Neutrophil (primary cell): ENCODE measurements at regions not wholly inside any gene's neighbourhood (a gene's known extent, or its start where the extent isn't known, plus 50 kb on each side); places are given as distances from the start of the nearest gene placed in this dataset.

Source experiments
- H3K27ac ChIP-seq: fragments of 200-600 bp; sonication (generic); 2 replicates; pipeline ENCODE4 v1.5.1; 2016; ENCODE audit warnings: mild to moderate bottlenecking, moderate library complexity
- H3K27me3 ChIP-seq: fragments of 200-600 bp; sonication (generic); 2 replicates; pipeline ENCODE4 v1.6.0; 2016; ENCODE audit warnings: mild to moderate bottlenecking
- H3K36me3 ChIP-seq: fragments of 200-600 bp; sonication (generic); 2 replicates; pipeline ENCODE4 v1.5.1; 2017
- H3K4me1 ChIP-seq, 2 experiments: fragments of 200-600 bp in 1 of 2; sonication (generic) in 1 of 2; 1 replicate in 1 of 2; 2 replicates in 1 of 2; pipeline versions ENCODE4 v1.5.1 to v1.6.1; 2013 to 2016; ENCODE audit warnings: low read depth in 1 of 2, low read length in 1 of 2, mild to moderate bottlenecking in 1 of 2, moderate library complexity in 1 of 2; ENCODE audit not compliant: control insufficient read depth in 1 of 2, insufficient read depth in 1 of 2
- H3K4me3 ChIP-seq, 2 experiments: fragments of 200-600 bp in 1 of 2; sonication (generic) in 1 of 2; 1 replicate in 1 of 2; 2 replicates in 1 of 2; pipeline ENCODE4 v1.5.1; 2013 to 2016; ENCODE audit warnings: low read depth in 1 of 2, low read length in 1 of 2, mild to moderate bottlenecking in 1 of 2, moderate library complexity in 1 of 2
- H3K9me3 ChIP-seq: fragments of 200-600 bp; sonication (generic); 2 replicates; pipeline ENCODE4 v1.5.1; 2016
- TF ChIP-seq, protein P1 (sequence below): fragments of 200-600 bp; sonication (generic); IDR thresholded peaks from 2 replicates; pipeline ENCODE4 v1.5.1; 2016; ENCODE audit warnings: antibody characterized with exemption

DNA sequence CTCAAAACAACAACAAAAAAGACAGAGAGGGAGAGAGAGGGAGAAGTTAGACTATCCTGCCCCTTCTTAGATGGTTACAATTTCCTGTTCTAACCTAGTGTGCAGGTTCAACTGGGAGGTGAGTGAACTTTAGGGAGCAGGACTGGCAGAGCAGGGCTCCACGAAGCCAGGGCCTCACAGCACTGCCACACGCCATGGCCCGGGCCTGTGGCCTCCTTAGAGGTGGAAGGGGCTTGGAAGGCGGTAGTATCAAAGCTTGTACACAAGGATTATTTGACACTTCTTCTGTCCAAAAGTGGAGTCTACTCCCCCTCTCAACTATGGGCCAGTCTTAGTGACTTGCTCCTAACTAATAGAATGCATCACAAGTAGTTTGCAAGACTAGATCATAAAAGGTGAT, 62.9 kb upstream of the TMEM72 start:
- Histone ChIP-seq H3K4me3 (no peak overlapping the region), H3K36me3 (no peaks in the 10 kb centered on the region), H3K9me3 (no peaks in the 10 kb centered on the region), H3K27me3 (peaks cover 7% of the 10 kb centered on the region), H3K27ac (no peak overlapping the region), H3K4me1 (no peaks in the 10 kb centered on the region)
- TF ChIP-seq, protein P1, sequence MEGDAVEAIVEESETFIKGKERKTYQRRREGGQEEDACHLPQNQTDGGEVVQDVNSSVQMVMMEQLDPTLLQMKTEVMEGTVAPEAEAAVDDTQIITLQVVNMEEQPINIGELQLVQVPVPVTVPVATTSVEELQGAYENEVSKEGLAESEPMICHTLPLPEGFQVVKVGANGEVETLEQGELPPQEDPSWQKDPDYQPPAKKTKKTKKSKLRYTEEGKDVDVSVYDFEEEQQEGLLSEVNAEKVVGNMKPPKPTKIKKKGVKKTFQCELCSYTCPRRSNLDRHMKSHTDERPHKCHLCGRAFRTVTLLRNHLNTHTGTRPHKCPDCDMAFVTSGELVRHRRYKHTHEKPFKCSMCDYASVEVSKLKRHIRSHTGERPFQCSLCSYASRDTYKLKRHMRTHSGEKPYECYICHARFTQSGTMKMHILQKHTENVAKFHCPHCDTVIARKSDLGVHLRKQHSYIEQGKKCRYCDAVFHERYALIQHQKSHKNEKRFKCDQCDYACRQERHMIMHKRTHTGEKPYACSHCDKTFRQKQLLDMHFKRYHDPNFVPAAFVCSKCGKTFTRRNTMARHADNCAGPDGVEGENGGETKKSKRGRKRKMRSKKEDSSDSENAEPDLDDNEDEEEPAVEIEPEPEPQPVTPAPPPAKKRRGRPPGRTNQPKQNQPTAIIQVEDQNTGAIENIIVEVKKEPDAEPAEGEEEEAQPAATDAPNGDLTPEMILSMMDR: no peak

DNA sequence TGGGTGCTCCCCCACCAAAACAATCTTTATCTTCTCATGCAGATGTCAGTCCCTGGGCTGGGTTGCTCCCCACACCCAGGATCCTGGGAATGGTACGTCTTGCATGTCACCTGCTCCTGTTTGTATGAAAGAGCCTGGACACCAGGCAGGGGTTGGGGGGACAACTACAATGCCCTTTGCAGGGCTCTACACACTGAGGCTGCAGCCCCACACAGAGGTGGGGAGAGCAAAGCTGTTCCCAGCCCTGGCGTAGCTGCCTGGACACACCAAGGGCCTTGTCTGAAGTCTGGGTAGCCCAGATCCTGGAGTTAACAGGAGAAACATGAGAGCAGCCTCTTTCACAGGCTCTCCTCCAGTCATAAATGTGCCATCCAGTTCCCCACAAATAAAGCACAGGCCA, 61.2 kb upstream of the TMEM72 start:
- TF ChIP-seq, protein P1: no peak
- Histone ChIP-seq H3K4me1 (no peaks in the 10 kb centered on the region), H3K27ac (no peak overlapping the region), H3K4me3 (no peak overlapping the region), H3K36me3 (no peaks in the 10 kb centered on the region), H3K9me3 (no peaks in the 10 kb centered on the region), H3K27me3 (peaks cover 7% of the 10 kb centered on the region)

DNA sequence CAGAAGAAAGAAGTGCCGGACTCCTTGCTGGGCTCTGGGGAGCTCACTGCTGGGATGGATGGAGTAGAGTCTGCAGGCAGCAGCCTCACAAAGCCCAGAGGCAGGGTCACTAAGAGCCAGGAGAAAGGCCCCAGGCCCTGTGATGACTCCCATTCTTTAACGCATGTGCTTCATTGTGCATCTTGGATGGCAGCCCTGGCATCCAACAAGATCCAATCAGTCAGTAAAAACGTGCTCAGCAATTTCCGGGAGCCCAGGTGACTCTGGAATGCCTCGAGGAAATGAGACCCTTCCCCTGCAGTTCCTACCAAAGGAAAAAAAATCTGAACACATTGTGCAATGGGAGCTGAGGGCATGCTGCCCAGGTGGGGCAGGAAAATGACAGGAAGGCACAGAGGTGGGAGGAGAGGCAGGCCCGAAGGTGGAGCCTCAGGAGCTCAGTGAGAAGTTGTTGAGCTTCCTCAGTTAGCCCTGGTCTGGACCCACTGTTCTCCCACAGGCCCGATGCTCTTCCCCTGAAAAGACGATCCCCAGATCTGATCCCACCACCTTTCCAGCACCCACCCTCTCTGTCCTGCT, 60.7 kb upstream of the TMEM72 start:
- H3K27ac ChIP-seq: no peak overlapping the region
- no peak overlapping the region for H3K4me3 ChIP-seq
- H3K9me3 ChIP-seq: no peaks in the 10 kb centered on the region
- H3K4me1 ChIP-seq: no peaks in the 10 kb centered on the region
- TF ChIP-seq, protein P1: no peak
- peaks cover 7% of the 10 kb centered on the region for H3K27me3 ChIP-seq
- no peaks in the 10 kb centered on the region for H3K36me3 ChIP-seq

DNA sequence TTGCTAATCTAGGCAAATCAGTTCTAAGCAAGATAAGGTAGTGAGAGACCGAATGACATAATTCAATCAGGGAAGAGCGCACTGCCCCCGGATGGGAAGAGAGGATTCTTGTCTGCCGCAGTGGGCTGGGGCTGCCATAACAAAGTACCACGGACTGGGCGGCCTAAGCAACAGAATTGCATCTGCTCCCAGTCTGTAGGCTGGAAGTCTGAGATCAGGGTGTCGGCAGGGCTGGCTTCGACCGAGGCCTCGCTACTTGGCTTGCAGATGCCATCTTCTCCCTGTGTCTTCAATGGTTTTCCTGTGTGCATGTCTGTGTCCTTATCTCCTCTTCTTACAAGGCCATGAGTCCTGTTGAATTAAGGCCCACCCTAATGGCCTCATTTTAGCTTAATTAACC, 59.7 kb upstream of the TMEM72 start:
- H3K27me3 ChIP-seq: peaks cover 7% of the 10 kb centered on the region
- H3K4me3 ChIP-seq: no peak overlapping the region
- H3K4me1 ChIP-seq: no peaks in the 10 kb centered on the region
- H3K27ac ChIP-seq: no peak overlapping the region
- no peaks in the 10 kb centered on the region for H3K9me3 ChIP-seq
- TF ChIP-seq, protein P1: no peak
- no peaks in the 10 kb centered on the region for H3K36me3 ChIP-seq

DNA sequence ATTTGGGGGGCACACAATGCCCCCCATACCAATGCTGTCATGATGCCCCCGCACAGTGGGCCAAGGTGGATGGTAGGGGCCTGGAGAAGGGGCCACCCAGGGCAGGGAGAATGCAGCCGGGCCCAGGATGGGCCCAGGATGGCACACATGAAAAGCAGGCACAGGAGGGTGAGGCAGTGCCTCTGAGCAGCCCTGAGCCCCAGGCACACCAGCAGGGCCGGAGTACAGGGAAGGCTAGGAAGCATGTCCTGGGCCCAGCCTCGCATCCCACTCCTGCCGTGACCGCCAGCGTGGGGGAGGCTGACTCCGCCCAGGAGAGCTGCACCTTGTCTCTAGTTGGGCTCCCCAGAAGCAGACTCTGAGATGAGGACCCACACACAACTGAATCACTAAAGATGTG, 59.3 kb upstream of the TMEM72 start:
- H3K4me3 ChIP-seq: no peak overlapping the region
- H3K4me1 ChIP-seq: no peaks in the 10 kb centered on the region
- no peaks in the 10 kb centered on the region for H3K9me3 ChIP-seq
- H3K27ac ChIP-seq: no peak overlapping the region
- H3K36me3 ChIP-seq: no peaks in the 10 kb centered on the region
- TF ChIP-seq, protein P1: no peak
- peaks cover 4% of the 10 kb centered on the region for H3K27me3 ChIP-seq
